ENCODE measurements at regions not wholly inside any gene's neighbourhood (a gene's known extent, or its start where the extent isn't known, plus 50 kb on each side); places are given as distances from the start of the nearest gene placed in this dataset.

DNA sequence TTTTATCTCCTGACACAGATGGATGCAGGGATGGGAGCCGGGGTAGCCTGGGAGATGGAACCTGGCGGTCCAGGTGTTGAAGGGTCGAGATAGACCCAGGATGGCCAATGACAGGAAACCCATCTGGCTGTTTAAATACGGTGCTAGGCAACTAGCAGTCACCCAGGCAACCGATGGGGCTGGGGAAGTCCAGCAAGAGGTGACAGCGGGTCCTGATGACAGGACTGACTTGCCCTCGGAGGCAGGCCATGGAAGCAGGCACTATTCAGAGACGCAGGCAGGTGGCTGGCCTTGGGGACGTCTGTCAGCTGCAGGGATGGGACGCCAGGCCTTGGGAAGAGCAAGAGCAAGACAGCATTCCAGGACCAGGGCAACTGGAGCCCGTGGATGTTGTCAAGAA lies 135.4 kb upstream of the RALGAPA2 start:
- TF ChIP-seq, protein P1, sequence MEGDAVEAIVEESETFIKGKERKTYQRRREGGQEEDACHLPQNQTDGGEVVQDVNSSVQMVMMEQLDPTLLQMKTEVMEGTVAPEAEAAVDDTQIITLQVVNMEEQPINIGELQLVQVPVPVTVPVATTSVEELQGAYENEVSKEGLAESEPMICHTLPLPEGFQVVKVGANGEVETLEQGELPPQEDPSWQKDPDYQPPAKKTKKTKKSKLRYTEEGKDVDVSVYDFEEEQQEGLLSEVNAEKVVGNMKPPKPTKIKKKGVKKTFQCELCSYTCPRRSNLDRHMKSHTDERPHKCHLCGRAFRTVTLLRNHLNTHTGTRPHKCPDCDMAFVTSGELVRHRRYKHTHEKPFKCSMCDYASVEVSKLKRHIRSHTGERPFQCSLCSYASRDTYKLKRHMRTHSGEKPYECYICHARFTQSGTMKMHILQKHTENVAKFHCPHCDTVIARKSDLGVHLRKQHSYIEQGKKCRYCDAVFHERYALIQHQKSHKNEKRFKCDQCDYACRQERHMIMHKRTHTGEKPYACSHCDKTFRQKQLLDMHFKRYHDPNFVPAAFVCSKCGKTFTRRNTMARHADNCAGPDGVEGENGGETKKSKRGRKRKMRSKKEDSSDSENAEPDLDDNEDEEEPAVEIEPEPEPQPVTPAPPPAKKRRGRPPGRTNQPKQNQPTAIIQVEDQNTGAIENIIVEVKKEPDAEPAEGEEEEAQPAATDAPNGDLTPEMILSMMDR (IDR thresholded peaks at IDR 0.05): no peak
- TF ChIP-seq ZFX (IDR thresholded peaks at IDR 0.05; ENCODE audit: borderline replicate concordance): no peak

Data from 22Rv1 (cell line).